ENCODE measurements at regions not wholly inside any gene's neighbourhood (a gene's known extent, or its start where the extent isn't known, plus 50 kb on each side); places are given as distances from the start of the nearest gene placed in this dataset.

GRCh38 chr14:29299372-29299771 lies 532.8 kb downstream of the FOXG1 start:
- CTCF ChIA-PET (ENCODE audit: partially characterized antibody), result interaction anchor here (0.8 kb wide), 1 partner anchor 235 kb away, joined by 3 read pairs; no protein-coding TSS in a partner anchor
- 95% methylated on average over 1 of the region's 1 CpG; no CpG with 5 or more reads in 1 of the 2 experiments for whole genome bisulfite sequencing, 2 experiments (ENCODE audit: extremely low coverage in 1 of 2, insufficient coverage in 1 of 2, insufficient read length in 1 of 2, insufficient replicate concordance in 2 of 2, low coverage in 1 of 2, low lambda C conversion rate in 2 of 2, missing lambda C conversion rate in 1 of 2)
- no peak overlapping the region for H2BK5ac ChIP-seq (ENCODE audit: low read depth, low read length)

More at GRCh38 chr14:29299372-29299771, 532.8 kb downstream of the FOXG1 start:
- no peak overlapping the region for H3K9ac ChIP-seq (replicated peaks in 1 of 4; ENCODE audit: extremely low read depth in 1 of 4, low read depth in 3 of 4, low read length in 3 of 4)
- H3K4ac ChIP-seq (replicated peaks; ENCODE audit: insufficient read length, low read depth, low read length), result no peak overlapping the region
- no peaks in the 10 kb centered on the region for H3K4me1 ChIP-seq (replicated peaks in 1 of 4; ENCODE audit: control insufficient read depth in 3 of 4, insufficient read depth in 4 of 4, low read length in 3 of 4)
- H4K91ac ChIP-seq (replicated peaks; ENCODE audit: insufficient read length, low read length), result no peak overlapping the region
- H3K27me3 ChIP-seq (replicated peaks in 1 of 4; ENCODE audit: control insufficient read depth in 3 of 4, extremely low read depth in 1 of 4, insufficient read depth in 3 of 4, low read length in 3 of 4), result no peaks in the 10 kb centered on the region
- H2BK20ac ChIP-seq (ENCODE audit: low read length), result no peak overlapping the region
- no peak overlapping the region for H3K14ac ChIP-seq (ENCODE audit: insufficient read length)
- no peak overlapping the region for H2AK5ac ChIP-seq (ENCODE audit: low read depth, low read length)
- no peak overlapping the region for H2BK120ac ChIP-seq (replicated peaks; ENCODE audit: low read depth, low read length)
- DNase-seq (ENCODE audit: low read depth in 1 of 2, low spot score in 2 of 2) (no peak), FAIRE-seq (no peak)
- H3K9me3 ChIP-seq (ENCODE audit: insufficient read depth in 2 of 2, low read depth in 1 of 2, low read length in 1 of 2), result peaks cover 10 to 16% of the 10 kb centered on the region in 2 experiments; a peak in 3 of 4 replicates
- no peak overlapping the region for H3K18ac ChIP-seq (ENCODE audit: extremely low read depth, low read length)
- H3K23ac ChIP-seq (ENCODE audit: insufficient read length), result no peak overlapping the region
- H3K79me2 ChIP-seq (ENCODE audit: control insufficient read depth in 1 of 2, insufficient read depth in 2 of 2, low read length in 2 of 2), result no peaks in the 10 kb centered on the region
- H3K4me2 ChIP-seq (ENCODE audit: insufficient read depth in 1 of 2, low read depth in 2 of 2, low read length in 2 of 2), result no peak overlapping the region
- H3K79me1 ChIP-seq (ENCODE audit: low read depth, low read length), result no peaks in the 10 kb centered on the region
- H2AFZ ChIP-seq (ENCODE audit: low read length), result no peak overlapping the region
- no peak overlapping the region for H3K4me3 ChIP-seq (ENCODE audit: extremely low read depth in 1 of 4, insufficient read depth in 2 of 4, low read depth in 3 of 4, low read length in 4 of 4)
- H3K23me2 ChIP-seq (ENCODE audit: low read depth, low read length), result no peaks in the 10 kb centered on the region
- H2BK15ac ChIP-seq (ENCODE audit: low read length), result no peak overlapping the region
- no peak overlapping the region for H4K5ac ChIP-seq (ENCODE audit: insufficient read length, low read depth, low read length)
- H3K56ac ChIP-seq (replicated peaks; ENCODE audit: insufficient read length, low read depth, low read length), result no peak overlapping the region
- H4K20me1 ChIP-seq (replicated peaks in 1 of 2; ENCODE audit: control insufficient read depth in 1 of 2, insufficient read depth in 2 of 2, low read length in 2 of 2), result no peaks in the 10 kb centered on the region
- TF ChIP-seq CBX5 (IDR thresholded peaks at IDR 0.05; ENCODE audit: low read depth, low read length) (no peak), SIX5 (IDR thresholded peaks at IDR 0.05; ENCODE audit: low read depth, low read length) (no peak), EZH2 (IDR thresholded peaks at IDR 0.05; ENCODE audit: low read depth, low read length, severe bottlenecking) (no peak), CREB1 (IDR thresholded peaks at IDR 0.05) (no peak), CBX8 (IDR thresholded peaks at IDR 0.05; ENCODE audit: borderline replicate concordance, low read depth, low read length) (no peak), POLR2A (IDR thresholded peaks at IDR 0.05; ENCODE audit: control extremely low read depth in 1 of 2, low read depth in 2 of 2, low read length in 2 of 2) (no peak), BCL11A (IDR thresholded peaks at IDR 0.05; ENCODE audit: low read depth in 2 of 2, low read length in 2 of 2) (no peak), SP1 (IDR thresholded peaks at IDR 0.05; ENCODE audit: low read depth, low read length) (no peak)
- no peak overlapping the region for H4K8ac ChIP-seq (ENCODE audit: extremely low read depth, insufficient read depth, low read length)
- H3K36me3 ChIP-seq (ENCODE audit: control insufficient read depth in 2 of 4, insufficient read depth in 4 of 4, low read length in 3 of 4), result no peaks in the 10 kb centered on the region; a peak in 1 of 8 replicates
- H2BK12ac ChIP-seq (ENCODE audit: low read depth, low read length), result no peak overlapping the region
- no peak overlapping the region for H3K27ac ChIP-seq (ENCODE audit: low read depth, low read length)
- POLR2A ChIA-PET (ENCODE audit: partially characterized antibody), result no interaction called here
